ENCODE measurements at regions not wholly inside any gene's neighbourhood (a gene's known extent, or its start where the extent isn't known, plus 50 kb on each side); places are given as distances from the start of the nearest gene placed in this dataset.

DNA sequence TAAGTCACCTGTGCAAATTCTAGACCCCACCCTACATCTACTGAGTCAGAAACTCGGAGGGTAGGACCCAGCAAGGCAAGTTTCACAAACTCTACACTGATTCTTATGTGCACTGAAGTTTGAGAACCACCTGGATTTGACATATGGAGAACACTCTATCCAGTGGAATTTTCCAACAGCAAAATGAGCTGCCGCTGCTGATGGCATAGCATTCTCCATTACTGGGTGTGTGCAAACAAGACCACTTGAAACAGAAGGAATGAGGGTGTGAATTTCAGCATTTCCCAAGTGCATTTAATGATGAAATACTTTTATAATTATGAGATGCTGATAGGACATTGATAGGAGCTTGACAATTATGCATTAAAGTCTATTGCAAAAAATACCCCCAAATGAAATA lies 229.1 kb upstream of the IL12B start:
- H3F3A ChIP-seq (ENCODE audit: insufficient read depth, low read length), result no peaks in the 10 kb centered on the region
- H3K36me3 ChIP-seq (replicated peaks; ENCODE audit: insufficient read depth, low read length), result no peaks in the 10 kb centered on the region
- no peak for DNase-seq
- no peaks in the 10 kb centered on the region for H4K20me1 ChIP-seq (ENCODE audit: insufficient read depth, low read length)
- TF ChIP-seq EZH2 (optimal IDR thresholded peaks at IDR 0.05; ENCODE audit: low read depth, low read length), result no peak
- TF ChIP-seq EZH2phosphoT487 (IDR thresholded peaks at IDR 0.05; ENCODE audit: low read length), result no peak
- TF ChIP-seq, protein P1, sequence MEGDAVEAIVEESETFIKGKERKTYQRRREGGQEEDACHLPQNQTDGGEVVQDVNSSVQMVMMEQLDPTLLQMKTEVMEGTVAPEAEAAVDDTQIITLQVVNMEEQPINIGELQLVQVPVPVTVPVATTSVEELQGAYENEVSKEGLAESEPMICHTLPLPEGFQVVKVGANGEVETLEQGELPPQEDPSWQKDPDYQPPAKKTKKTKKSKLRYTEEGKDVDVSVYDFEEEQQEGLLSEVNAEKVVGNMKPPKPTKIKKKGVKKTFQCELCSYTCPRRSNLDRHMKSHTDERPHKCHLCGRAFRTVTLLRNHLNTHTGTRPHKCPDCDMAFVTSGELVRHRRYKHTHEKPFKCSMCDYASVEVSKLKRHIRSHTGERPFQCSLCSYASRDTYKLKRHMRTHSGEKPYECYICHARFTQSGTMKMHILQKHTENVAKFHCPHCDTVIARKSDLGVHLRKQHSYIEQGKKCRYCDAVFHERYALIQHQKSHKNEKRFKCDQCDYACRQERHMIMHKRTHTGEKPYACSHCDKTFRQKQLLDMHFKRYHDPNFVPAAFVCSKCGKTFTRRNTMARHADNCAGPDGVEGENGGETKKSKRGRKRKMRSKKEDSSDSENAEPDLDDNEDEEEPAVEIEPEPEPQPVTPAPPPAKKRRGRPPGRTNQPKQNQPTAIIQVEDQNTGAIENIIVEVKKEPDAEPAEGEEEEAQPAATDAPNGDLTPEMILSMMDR (IDR thresholded peaks at IDR 0.05; ENCODE audit: low read length), result no peak
- no peak overlapping the region for H3K9ac ChIP-seq (ENCODE audit: low read length)
- no peaks in the 10 kb centered on the region for H3K27me3 ChIP-seq (replicated peaks; ENCODE audit: insufficient read depth, low read length)
- H3K4me2 ChIP-seq (ENCODE audit: low read depth, low read length), result no peak overlapping the region
- no peak overlapping the region for H3K27ac ChIP-seq (ENCODE audit: low read length)
- H3K9me3 ChIP-seq (replicated peaks; ENCODE audit: insufficient read depth, low read length), result no peaks in the 10 kb centered on the region
- H3K9me2 ChIP-seq (replicated peaks; ENCODE audit: insufficient read depth, low read length), result no peaks in the 10 kb centered on the region; the same call in 1 of the 2 replicates
- no peak overlapping the region for H3K4me3 ChIP-seq (ENCODE audit: low read length)
- no peak overlapping the region for H2AFZ ChIP-seq (ENCODE audit: low read length)
- no peaks in the 10 kb centered on the region for H3K4me1 ChIP-seq (ENCODE audit: low read length)
- no peaks in the 10 kb centered on the region for H3K79me2 ChIP-seq (ENCODE audit: low read length)

DNA sequence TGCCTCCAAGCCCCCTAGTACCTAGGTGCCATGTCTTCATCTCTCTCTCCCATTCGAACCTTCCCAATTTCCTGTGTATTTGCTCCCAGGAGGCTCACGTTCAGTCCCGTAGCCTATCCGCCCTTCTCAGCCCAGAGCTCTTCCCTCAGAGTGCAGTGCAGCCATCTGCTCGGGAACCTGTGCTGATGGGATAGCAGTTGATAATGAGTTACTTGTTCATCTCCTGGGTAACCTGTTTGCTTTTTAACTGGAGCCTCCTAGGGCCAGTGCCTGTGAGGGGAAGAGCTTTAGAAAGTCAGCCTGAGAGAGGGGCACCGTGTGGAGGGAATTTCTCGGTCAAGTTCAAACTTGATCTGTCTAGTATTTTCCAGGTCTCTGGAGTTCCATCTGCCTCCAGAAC lies 229.8 kb upstream of the IL12B start:
- TF ChIP-seq EZH2phosphoT487 (IDR thresholded peaks at IDR 0.05; ENCODE audit: low read length), result no peak
- TF ChIP-seq, protein P1 (IDR thresholded peaks at IDR 0.05; ENCODE audit: low read length), result no peak
- TF ChIP-seq EZH2 (optimal IDR thresholded peaks at IDR 0.05; ENCODE audit: low read depth, low read length), result no peak
- DNase-seq, result no peak
- no peak overlapping the region for H3K9ac ChIP-seq (ENCODE audit: low read length)
- H3K9me3 ChIP-seq (replicated peaks; ENCODE audit: insufficient read depth, low read length), result no peaks in the 10 kb centered on the region
- H3F3A ChIP-seq (ENCODE audit: insufficient read depth, low read length), result no peaks in the 10 kb centered on the region
- no peaks in the 10 kb centered on the region for H3K79me2 ChIP-seq (ENCODE audit: low read length)
- no peaks in the 10 kb centered on the region; the same call in 1 of the 2 replicates for H3K9me2 ChIP-seq (replicated peaks; ENCODE audit: insufficient read depth, low read length)
- H3K36me3 ChIP-seq (replicated peaks; ENCODE audit: insufficient read depth, low read length), result no peaks in the 10 kb centered on the region
- no peak overlapping the region for H2AFZ ChIP-seq (ENCODE audit: low read length)
- no peak overlapping the region for H3K27ac ChIP-seq (ENCODE audit: low read length)
- H3K4me2 ChIP-seq (ENCODE audit: low read depth, low read length), result no peak overlapping the region
- H3K27me3 ChIP-seq (replicated peaks; ENCODE audit: insufficient read depth, low read length), result no peaks in the 10 kb centered on the region
- no peak overlapping the region for H3K4me3 ChIP-seq (ENCODE audit: low read length)
- H3K4me1 ChIP-seq (ENCODE audit: low read length), result no peaks in the 10 kb centered on the region
- no peaks in the 10 kb centered on the region for H4K20me1 ChIP-seq (ENCODE audit: insufficient read depth, low read length)

DNA sequence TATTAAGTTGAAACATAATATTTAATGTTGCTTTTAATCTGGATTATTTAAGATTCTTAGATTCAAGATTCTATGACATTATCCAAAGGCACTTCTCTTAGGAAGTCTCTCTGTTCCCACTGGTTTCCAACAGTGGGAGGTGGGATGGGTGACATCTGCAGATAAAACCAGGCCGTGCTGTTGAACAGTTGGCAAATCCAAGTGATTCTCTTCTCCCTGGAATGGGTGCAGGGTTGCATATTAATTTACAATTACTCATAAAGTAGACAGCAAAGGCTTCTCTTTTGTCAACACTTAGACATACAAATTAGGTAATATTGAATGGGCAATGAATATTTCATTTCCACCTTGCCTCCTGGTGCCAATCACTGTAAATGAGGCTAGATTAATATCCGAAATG lies 233.7 kb upstream of the IL12B start:
- H3K79me2 ChIP-seq (ENCODE audit: low read length), result no peaks in the 10 kb centered on the region
- TF ChIP-seq EZH2phosphoT487 (IDR thresholded peaks at IDR 0.05; ENCODE audit: low read length), result no peak
- TF ChIP-seq, protein P1 (IDR thresholded peaks at IDR 0.05; ENCODE audit: low read length), result no peak
- TF ChIP-seq EZH2 (optimal IDR thresholded peaks at IDR 0.05; ENCODE audit: low read depth, low read length), result no peak

More for the DNA sequence above, 233.7 kb upstream of the IL12B start:
- H2AFZ ChIP-seq (ENCODE audit: low read length), result no peak overlapping the region
- H3K27me3 ChIP-seq (replicated peaks; ENCODE audit: insufficient read depth, low read length), result no peaks in the 10 kb centered on the region
- H3K9me2 ChIP-seq (replicated peaks; ENCODE audit: insufficient read depth, low read length), result no peaks in the 10 kb centered on the region
- no peaks in the 10 kb centered on the region for H3F3A ChIP-seq (ENCODE audit: insufficient read depth, low read length)
- H3K4me3 ChIP-seq (ENCODE audit: low read length), result no peak overlapping the region
- H3K36me3 ChIP-seq (replicated peaks; ENCODE audit: insufficient read depth, low read length), result no peaks in the 10 kb centered on the region
- no peaks in the 10 kb centered on the region for H3K9me3 ChIP-seq (replicated peaks; ENCODE audit: insufficient read depth, low read length)
- H4K20me1 ChIP-seq (ENCODE audit: insufficient read depth, low read length), result no peaks in the 10 kb centered on the region
- no peaks in the 10 kb centered on the region for H3K4me1 ChIP-seq (ENCODE audit: low read length)
- no peak overlapping the region for H3K4me2 ChIP-seq (ENCODE audit: low read depth, low read length)
- H3K27ac ChIP-seq (ENCODE audit: low read length), result no peak overlapping the region
- no peak for DNase-seq
- H3K9ac ChIP-seq (ENCODE audit: low read length), result no peak overlapping the region
